ENCODE measurements at regions not wholly inside any gene's neighbourhood (a gene's known extent, or its start where the extent isn't known, plus 50 kb on each side); places are given as distances from the start of the nearest gene placed in this dataset.
"Not testable (repeated sequence)": the region's sequence is repeated elsewhere in the genome, so short reads cannot be mapped to it uniquely, and the experiment has no call there.

DNA sequence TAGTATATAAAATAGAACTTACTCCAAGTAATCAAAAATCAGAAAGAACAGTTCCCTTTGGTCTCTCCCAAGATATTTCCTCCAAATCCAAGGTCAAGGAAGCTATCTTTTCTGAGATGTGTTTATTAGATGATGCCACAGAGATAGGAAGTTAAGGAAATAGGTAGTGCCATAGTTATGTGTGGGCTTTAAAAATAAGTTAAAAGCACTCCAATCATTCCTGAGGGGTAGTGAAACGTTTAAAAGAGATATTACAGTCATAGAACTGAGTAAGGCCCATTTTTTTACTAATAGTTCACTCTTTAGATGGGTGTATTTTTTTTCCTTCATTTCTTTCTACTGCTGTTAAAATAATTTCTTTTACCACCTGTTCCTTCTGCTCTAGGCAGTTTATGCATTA, 1630.9 kb upstream of the SEL1L start:
- no peak overlapping the region for H3K4me3 ChIP-seq (ENCODE audit: low read depth, low read length)
- DNase-seq (ENCODE audit: low read depth): no peak
- TF ChIP-seq, protein P1, sequence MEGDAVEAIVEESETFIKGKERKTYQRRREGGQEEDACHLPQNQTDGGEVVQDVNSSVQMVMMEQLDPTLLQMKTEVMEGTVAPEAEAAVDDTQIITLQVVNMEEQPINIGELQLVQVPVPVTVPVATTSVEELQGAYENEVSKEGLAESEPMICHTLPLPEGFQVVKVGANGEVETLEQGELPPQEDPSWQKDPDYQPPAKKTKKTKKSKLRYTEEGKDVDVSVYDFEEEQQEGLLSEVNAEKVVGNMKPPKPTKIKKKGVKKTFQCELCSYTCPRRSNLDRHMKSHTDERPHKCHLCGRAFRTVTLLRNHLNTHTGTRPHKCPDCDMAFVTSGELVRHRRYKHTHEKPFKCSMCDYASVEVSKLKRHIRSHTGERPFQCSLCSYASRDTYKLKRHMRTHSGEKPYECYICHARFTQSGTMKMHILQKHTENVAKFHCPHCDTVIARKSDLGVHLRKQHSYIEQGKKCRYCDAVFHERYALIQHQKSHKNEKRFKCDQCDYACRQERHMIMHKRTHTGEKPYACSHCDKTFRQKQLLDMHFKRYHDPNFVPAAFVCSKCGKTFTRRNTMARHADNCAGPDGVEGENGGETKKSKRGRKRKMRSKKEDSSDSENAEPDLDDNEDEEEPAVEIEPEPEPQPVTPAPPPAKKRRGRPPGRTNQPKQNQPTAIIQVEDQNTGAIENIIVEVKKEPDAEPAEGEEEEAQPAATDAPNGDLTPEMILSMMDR (IDR thresholded peaks at IDR 0.05; ENCODE audit: control insufficient read depth, extremely low read depth, insufficient read depth): no peak

DNA sequence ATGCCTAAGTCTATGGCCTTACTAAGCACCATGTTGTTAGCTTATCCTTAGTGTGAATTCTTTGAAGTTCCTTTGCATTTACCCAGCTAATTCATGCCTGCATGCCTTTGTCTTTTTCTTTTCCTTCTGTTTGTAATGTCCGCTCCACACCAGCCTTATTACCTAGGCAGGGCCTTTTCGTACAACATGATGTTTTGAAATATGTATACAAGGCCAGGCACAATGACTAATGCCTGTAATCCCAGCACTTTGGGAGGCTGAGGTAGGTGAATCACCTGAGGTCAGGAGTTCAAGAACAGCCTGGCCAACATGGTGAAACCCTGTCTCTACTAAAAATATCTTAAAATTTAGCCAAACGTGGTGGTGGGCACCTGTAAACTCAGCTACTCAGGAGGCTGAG, 1636.5 kb upstream of the SEL1L start:
- H3K4me3 ChIP-seq (ENCODE audit: low read depth, low read length): no peak overlapping the region
- TF ChIP-seq, protein P1 (IDR thresholded peaks at IDR 0.05; ENCODE audit: control insufficient read depth, extremely low read depth, insufficient read depth): no peak
- no peak for DNase-seq (ENCODE audit: low read depth)

DNA sequence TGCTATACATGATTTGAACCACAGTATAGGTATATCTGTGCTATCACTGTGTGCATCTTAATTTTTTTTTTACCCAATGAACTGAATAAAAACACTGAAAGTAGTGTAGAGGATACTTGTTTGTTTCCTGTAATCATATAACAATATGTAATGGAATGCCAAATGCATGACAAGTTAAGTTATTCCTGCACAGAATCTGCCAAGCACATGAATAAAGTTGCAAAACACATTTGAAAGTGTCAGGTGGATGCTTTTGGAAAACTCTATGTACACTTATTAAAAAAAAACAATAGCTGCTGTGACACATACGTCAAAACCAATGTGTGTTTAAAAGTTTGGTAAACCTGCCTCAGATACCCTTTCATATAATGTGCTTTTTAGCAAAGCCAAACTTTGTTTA, 1638.1 kb upstream of the SEL1L start:
- TF ChIP-seq, protein P1 (IDR thresholded peaks at IDR 0.05; ENCODE audit: control insufficient read depth, extremely low read depth, insufficient read depth): no peak
- H3K4me3 ChIP-seq (ENCODE audit: low read depth, low read length): no peak overlapping the region
- no peak for DNase-seq (ENCODE audit: low read depth)

DNA sequence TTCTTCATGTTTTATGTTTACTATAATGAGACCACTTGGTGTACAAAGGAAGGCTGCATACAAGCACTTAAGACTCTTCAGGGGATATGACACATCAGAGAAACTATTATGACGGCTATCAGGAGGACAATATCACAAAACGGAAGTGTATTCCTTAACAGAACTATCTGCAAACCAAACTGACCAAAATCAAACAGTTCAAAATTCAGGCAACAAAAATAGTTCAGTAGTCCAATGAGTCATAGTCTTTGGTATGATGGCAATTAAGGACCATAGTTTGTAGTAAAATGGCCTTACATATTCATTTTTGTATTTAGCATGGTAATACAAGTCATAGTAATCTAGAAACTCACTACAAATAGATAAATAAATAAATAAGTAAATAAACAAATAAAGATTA, 1638.7 kb upstream of the SEL1L start:
- no peak overlapping the region for H3K4me3 ChIP-seq (ENCODE audit: low read depth, low read length)
- DNase-seq (ENCODE audit: low read depth): no peak
- TF ChIP-seq, protein P1 (IDR thresholded peaks at IDR 0.05; ENCODE audit: control insufficient read depth, extremely low read depth, insufficient read depth): no peak

DNA sequence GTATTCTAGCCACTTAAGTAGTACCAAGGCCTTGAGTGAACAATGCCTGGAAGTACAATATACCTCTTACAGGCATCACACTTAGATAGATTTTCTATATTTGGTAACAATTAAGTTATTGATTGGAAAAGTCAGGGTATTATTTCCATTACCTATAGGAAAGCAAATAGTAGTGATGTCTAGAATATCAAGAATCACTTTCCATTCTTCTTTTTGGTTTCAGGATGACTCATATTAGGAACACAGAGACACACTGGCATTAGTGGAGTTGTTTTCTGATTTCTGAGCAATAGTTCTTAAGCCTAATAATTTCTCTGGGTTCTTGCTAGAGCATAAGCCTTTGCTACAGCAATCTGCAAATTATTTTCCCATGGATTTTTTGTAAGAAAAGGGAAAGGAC, 1640.0 kb upstream of the SEL1L start:
- no peak overlapping the region for H3K4me3 ChIP-seq (ENCODE audit: low read depth, low read length)
- no peak for DNase-seq (ENCODE audit: low read depth)
- TF ChIP-seq, protein P1 (IDR thresholded peaks at IDR 0.05; ENCODE audit: control insufficient read depth, extremely low read depth, insufficient read depth): no peak

DNA sequence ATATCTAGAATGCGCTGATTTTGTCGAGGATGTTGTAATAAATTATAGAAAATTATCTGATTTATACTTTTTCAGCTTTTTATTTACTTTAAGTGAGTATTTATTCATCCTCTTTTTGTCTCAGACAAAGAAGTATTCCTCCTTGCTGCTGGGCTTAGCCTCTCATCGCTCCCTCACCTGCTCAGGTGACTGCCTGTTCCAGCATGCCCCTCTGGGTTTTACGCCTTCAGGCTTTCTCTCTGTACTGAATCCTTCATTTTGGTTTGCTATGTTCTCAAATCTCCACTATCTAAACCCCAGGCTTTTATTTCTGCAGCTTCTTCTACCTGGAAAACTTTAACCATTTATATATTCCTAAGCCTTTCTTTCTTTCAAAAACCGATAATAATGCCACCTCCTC, 1650.9 kb upstream of the SEL1L start:
- no peak overlapping the region for H3K4me3 ChIP-seq (ENCODE audit: low read depth, low read length)
- no peak for DNase-seq (ENCODE audit: low read depth)
- TF ChIP-seq, protein P1 (IDR thresholded peaks at IDR 0.05; ENCODE audit: control insufficient read depth, extremely low read depth, insufficient read depth): no peak

DNA sequence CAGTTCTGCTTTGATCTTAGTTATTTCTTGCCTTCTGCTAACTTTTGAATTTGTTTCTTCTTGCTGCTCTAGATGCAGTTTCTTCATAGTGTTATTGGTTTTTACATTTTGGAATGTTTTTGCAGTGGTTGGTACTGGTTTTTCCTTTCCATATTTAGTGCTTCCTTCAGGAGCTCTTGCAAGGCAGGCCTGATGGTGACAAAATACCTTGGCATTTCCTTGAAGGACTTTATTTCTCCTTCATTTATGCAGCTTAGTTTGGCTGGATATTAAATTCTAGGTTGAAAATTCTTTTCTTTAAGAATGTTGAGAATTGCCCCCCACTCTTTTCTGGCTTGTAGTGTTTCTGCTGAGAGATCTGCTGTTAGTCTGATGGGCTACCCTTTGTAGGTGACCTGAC, 1654.7 kb upstream of the SEL1L start:
- DNase-seq (ENCODE audit: low read depth); H3K4me3 ChIP-seq (ENCODE audit: low read depth, low read length): not testable (repeated sequence)

DNA sequence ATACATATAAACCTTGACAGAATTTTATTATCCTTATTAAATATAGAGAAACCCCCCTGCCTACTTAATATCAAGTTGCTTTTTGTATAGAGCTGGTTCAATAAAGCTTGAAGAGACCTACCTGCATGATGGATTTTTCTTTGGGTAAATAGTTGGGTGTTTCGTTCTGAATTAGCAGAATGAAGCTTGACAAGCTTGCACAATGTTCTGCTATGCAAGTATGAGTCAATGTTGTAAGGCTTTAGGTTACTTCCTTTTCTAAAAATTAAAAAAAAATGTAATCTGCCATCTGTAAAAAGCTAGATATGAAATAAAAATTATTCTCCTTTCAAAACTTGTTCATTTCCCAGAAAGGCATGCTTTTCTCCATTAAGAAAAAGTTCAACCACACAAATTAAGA, 1662.6 kb upstream of the SEL1L start:
- no peak overlapping the region for H3K4me3 ChIP-seq (ENCODE audit: low read depth, low read length)
- DNase-seq (ENCODE audit: low read depth): no peak
- TF ChIP-seq, protein P1 (IDR thresholded peaks at IDR 0.05; ENCODE audit: control insufficient read depth, extremely low read depth, insufficient read depth): no peak

Data from LNCaP clone FGC (cell line).